ENCODE measurements at regions not wholly inside any gene's neighbourhood (a gene's known extent, or its start where the extent isn't known, plus 50 kb on each side); places are given as distances from the start of the nearest gene placed in this dataset.
"Not testable (repeated sequence)": the region's sequence is repeated elsewhere in the genome, so short reads cannot be mapped to it uniquely, and the experiment has no call there.

- ATAC-seq; in situ Hi-C loops (cut with MboI; ENCODE audit: low sequenced_read_pairs in 4 of 4): not testable (repeated sequence)
These were observed 80.8 kb downstream of the POTEB2 start for GRCh38 chr15:20785151-20785936.

DNA sequence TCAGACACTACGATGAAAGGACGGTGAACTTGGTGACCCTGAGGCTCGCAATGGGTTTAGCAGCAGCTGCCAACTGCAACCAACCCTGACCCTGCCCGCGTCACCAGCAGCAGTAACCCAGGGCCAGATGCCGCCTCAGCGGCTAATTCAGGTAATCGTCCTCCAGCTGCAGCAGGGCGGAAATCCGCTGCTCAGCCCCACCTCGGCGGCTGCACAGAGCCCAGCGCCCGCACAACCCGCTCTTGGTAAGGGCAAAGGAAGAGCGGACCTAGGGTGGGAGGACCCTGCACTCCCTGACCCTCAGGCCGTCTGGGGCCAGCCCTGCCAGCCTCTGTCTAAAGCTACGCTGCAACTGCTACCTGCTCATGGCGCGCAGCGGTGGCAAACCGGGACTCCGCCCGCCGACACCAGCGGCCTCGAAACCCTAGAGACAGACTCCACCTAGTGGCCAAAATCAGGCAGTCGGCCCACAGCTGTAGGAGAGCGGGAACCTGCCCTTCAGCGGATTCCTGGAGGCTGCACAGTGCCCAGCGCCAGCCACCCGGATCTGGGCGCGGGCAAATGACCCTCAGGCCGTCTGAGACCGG, 82.4 kb downstream of the POTEB2 start:
- H3K27ac ChIP-seq; H3K36me3 ChIP-seq; H3K4me1 ChIP-seq; ATAC-seq; intact Hi-C loops (cut with DNase I; ENCODE audit: low total_unique reads); in situ Hi-C loops (cut with MboI; ENCODE audit: low sequenced_read_pairs in 4 of 4); DNase-seq; H3K27me3 ChIP-seq; H3K9me3 ChIP-seq; H3K4me3 ChIP-seq: not testable (repeated sequence)

More at GRCh38 chr15:20785151-20785936, 80.8 kb downstream of the POTEB2 start:
- H3K27me3 ChIP-seq; H3K36me3 ChIP-seq; H3K4me3 ChIP-seq; H3K9me3 ChIP-seq; H3K4me1 ChIP-seq; H3K27ac ChIP-seq; intact Hi-C loops (cut with DNase I; ENCODE audit: low total_unique reads): not testable (repeated sequence)
- DNase-seq = peak in 1 of 2 donors; percentile 1

DNA sequence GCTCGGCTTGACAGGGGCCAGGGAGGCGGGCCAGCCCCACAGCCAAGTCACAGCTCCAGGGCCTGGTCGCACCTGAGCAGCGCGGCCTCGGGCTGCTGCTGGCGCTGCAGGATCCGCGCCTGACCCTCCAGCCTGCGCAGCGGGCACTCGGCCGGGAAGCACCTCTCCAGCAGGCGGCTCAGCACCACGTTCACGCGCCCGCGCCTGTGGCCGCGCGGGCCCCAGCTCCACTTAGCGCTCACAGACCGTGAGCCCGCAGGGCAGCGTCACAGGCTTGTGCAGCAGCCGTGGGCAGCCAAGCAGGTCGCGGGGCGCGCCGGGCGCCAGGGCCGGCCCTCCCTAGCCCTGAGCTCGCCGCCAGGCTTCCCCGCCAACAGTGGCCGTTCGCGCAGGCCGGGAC, 90.7 kb downstream of the POTEB2 start:
- in situ Hi-C loops (cut with MboI; ENCODE audit: low sequenced_read_pairs in 4 of 4); H3K9me3 ChIP-seq; H3K27me3 ChIP-seq; H3K4me3 ChIP-seq; intact Hi-C loops (cut with DNase I; ENCODE audit: low total_unique reads); H3K27ac ChIP-seq; DNase-seq; H3K4me1 ChIP-seq; H3K36me3 ChIP-seq: not testable (repeated sequence)
- peak in 1 of 2 donors; percentile 27 for ATAC-seq

DNA sequence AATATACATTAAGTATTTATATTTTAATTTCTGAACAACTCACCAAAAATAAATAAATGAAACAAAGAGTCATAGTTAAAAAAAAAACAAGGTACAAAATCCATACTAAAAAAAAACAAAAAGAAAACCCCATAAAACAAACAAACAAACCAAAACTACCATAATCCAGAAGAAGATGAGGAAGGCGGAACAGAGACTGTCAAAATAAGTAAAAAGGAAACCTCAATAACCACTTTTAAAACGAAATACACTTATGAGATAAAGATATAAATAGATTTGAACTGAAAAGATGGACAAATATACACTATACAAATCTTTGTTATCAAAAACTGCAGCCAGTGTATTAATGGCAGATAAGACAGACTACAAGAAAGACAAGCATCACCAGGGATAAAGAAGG, 98.2 kb downstream of the POTEB2 start:
- intact Hi-C loops (cut with DNase I; ENCODE audit: low total_unique reads); H3K27me3 ChIP-seq; DNase-seq; H3K4me1 ChIP-seq; H3K9me3 ChIP-seq; in situ Hi-C loops (cut with MboI; ENCODE audit: low sequenced_read_pairs in 4 of 4); H3K4me3 ChIP-seq; H3K27ac ChIP-seq; ATAC-seq; H3K36me3 ChIP-seq: not testable (repeated sequence)

GRCh38 chr15:20762422-20762821, 103.7 kb downstream of the POTEB2 start:
- H3K9me3 ChIP-seq; H3K4me1 ChIP-seq; H3K4me3 ChIP-seq; ATAC-seq; H3K36me3 ChIP-seq; H3K27me3 ChIP-seq; intact Hi-C loops (cut with DNase I; ENCODE audit: low total_unique reads); H3K27ac ChIP-seq; in situ Hi-C loops (cut with MboI; ENCODE audit: low sequenced_read_pairs in 4 of 4): not testable (repeated sequence)
- DNase-seq = peak in 1 of 2 donors; percentile 0

- in situ Hi-C loops (cut with MboI; ENCODE audit: low sequenced_read_pairs in 4 of 4) = not testable (repeated sequence)
These were observed 109.7 kb downstream of the POTEB2 start for GRCh38 chr15:20756440-20756839.

GRCh38 chr15:20755665-20756398, 110.3 kb downstream of the POTEB2 start:
- ATAC-seq = not testable (repeated sequence)
- DNase-seq = peak in 1 of 2 donors; percentile 6

More at GRCh38 chr15:20756440-20756839, 109.7 kb downstream of the POTEB2 start:
- H3K27me3 ChIP-seq; intact Hi-C loops (cut with DNase I; ENCODE audit: low total_unique reads); DNase-seq; H3K9me3 ChIP-seq; H3K27ac ChIP-seq; H3K4me1 ChIP-seq; ATAC-seq; H3K36me3 ChIP-seq; H3K4me3 ChIP-seq: not testable (repeated sequence)

DNA sequence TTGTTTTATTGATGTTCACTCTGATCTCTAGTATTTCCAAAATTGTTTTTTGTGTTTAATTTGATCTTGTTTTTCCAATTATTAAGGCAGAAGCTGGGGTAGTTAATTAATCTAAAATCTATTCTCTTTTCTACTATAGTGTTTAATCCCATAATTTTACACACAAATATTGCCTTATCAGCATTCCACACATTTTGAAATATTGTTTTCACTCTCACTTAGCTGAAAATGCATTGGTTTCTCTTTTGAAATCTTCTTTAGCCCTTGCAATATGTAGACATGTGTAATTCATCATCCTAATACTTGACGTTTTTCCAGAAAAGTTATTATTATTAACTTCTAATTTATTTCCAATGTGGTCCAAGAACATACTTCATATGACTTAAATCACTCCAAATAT, 132.6 kb downstream of the POTEB2 start:
- not testable (repeated sequence) for DNase-seq

More at GRCh38 chr15:20755665-20756398, 110.3 kb downstream of the POTEB2 start:
- intact Hi-C loops (cut with DNase I; ENCODE audit: low total_unique reads); H3K27me3 ChIP-seq; H3K9me3 ChIP-seq; in situ Hi-C loops (cut with MboI; ENCODE audit: low sequenced_read_pairs in 4 of 4); H3K27ac ChIP-seq; H3K36me3 ChIP-seq; H3K4me1 ChIP-seq: not testable (repeated sequence)
- H3K4me3 ChIP-seq = peak overlapping the region in 1 of 4 donors; percentile 41

More for the DNA sequence above, 132.6 kb downstream of the POTEB2 start:
- H3K4me3 ChIP-seq; intact Hi-C loops (cut with DNase I; ENCODE audit: low total_unique reads); H3K9me3 ChIP-seq; in situ Hi-C loops (cut with MboI; ENCODE audit: low sequenced_read_pairs in 4 of 4); H3K27ac ChIP-seq; H3K4me1 ChIP-seq; H3K27me3 ChIP-seq; ATAC-seq; H3K36me3 ChIP-seq: not testable (repeated sequence)
